ENCODE measurements at regions not wholly inside any gene's neighbourhood (a gene's known extent, or its start where the extent isn't known, plus 50 kb on each side); places are given as distances from the start of the nearest gene placed in this dataset.

GRCh38 chr4:25560605-25561004 is 95.0 kb upstream of the SLC34A2 start:
- TF ChIP-seq CTCF (IDR thresholded peaks at IDR 0.05; ENCODE audit: control insufficient read depth, insufficient read depth, low read depth, low read length, missing control alignments): no peak
- no peak overlapping the region for H3K4me3 ChIP-seq (ENCODE audit: control insufficient read depth, low read depth, low read length)
- no peak for DNase-seq (ENCODE audit: low read depth)

GRCh38 chr4:25563071-25563564 is 92.5 kb upstream of the SLC34A2 start:
- TF ChIP-seq CTCF (IDR thresholded peaks at IDR 0.05; ENCODE audit: control insufficient read depth, insufficient read depth, low read depth, low read length, missing control alignments): no peak
- no peak overlapping the region for H3K4me3 ChIP-seq (ENCODE audit: control insufficient read depth, low read depth, low read length)
- no peak for DNase-seq (ENCODE audit: low read depth)

GRCh38 chr4:25564836-25565235 is 90.8 kb upstream of the SLC34A2 start:
- DNase-seq (ENCODE audit: low read depth): no peak
- no peak overlapping the region for H3K4me3 ChIP-seq (ENCODE audit: control insufficient read depth, low read depth, low read length)
- no peak for TF ChIP-seq CTCF (IDR thresholded peaks at IDR 0.05; ENCODE audit: control insufficient read depth, insufficient read depth, low read depth, low read length, missing control alignments)

GRCh38 chr4:25567253-25567652 is 88.4 kb upstream of the SLC34A2 start:
- TF ChIP-seq CTCF (IDR thresholded peaks at IDR 0.05; ENCODE audit: control insufficient read depth, insufficient read depth, low read depth, low read length, missing control alignments): no peak
- DNase-seq (ENCODE audit: low read depth): no peak
- H3K4me3 ChIP-seq (ENCODE audit: control insufficient read depth, low read depth, low read length): no peak overlapping the region

GRCh38 chr4:25569716-25570115 is 85.9 kb upstream of the SLC34A2 start:
- no peak for DNase-seq (ENCODE audit: low read depth)
- no peak for TF ChIP-seq CTCF (IDR thresholded peaks at IDR 0.05; ENCODE audit: control insufficient read depth, insufficient read depth, low read depth, low read length, missing control alignments)
- no peak overlapping the region for H3K4me3 ChIP-seq (ENCODE audit: control insufficient read depth, low read depth, low read length)

GRCh38 chr4:25575611-25576010 is 80.0 kb upstream of the SLC34A2 start:
- DNase-seq (ENCODE audit: low read depth): no peak
- no peak for TF ChIP-seq CTCF (IDR thresholded peaks at IDR 0.05; ENCODE audit: control insufficient read depth, insufficient read depth, low read depth, low read length, missing control alignments)
- no peak overlapping the region for H3K4me3 ChIP-seq (ENCODE audit: control insufficient read depth, low read depth, low read length)

- TF ChIP-seq CTCF (IDR thresholded peaks at IDR 0.05; ENCODE audit: control insufficient read depth, insufficient read depth, low read depth, low read length, missing control alignments): no peak
- no peak overlapping the region for H3K4me3 ChIP-seq (ENCODE audit: control insufficient read depth, low read depth, low read length)
- DNase-seq (ENCODE audit: low read depth): no peak
Measured at GRCh38 chr4:25578432-25578831, 77.2 kb upstream of the SLC34A2 start.

All from AG09309 (cell line).